ENCODE measurements at regions not wholly inside any gene's neighbourhood (a gene's known extent, or its start where the extent isn't known, plus 50 kb on each side); places are given as distances from the start of the nearest gene placed in this dataset.

GRCh38 chr7:109387530-109387929 is 817.9 kb downstream of the DNAJB9 start:
- no peak for TF ChIP-seq CTCF (IDR thresholded peaks at IDR 0.05; ENCODE audit: low read length)
- no peak for TF ChIP-seq EZH2 (IDR thresholded peaks at IDR 0.05; ENCODE audit: borderline replicate concordance, low read length)
